ENCODE measurements at regions not wholly inside any gene's neighbourhood (a gene's known extent, or its start where the extent isn't known, plus 50 kb on each side); places are given as distances from the start of the nearest gene placed in this dataset.

DNA sequence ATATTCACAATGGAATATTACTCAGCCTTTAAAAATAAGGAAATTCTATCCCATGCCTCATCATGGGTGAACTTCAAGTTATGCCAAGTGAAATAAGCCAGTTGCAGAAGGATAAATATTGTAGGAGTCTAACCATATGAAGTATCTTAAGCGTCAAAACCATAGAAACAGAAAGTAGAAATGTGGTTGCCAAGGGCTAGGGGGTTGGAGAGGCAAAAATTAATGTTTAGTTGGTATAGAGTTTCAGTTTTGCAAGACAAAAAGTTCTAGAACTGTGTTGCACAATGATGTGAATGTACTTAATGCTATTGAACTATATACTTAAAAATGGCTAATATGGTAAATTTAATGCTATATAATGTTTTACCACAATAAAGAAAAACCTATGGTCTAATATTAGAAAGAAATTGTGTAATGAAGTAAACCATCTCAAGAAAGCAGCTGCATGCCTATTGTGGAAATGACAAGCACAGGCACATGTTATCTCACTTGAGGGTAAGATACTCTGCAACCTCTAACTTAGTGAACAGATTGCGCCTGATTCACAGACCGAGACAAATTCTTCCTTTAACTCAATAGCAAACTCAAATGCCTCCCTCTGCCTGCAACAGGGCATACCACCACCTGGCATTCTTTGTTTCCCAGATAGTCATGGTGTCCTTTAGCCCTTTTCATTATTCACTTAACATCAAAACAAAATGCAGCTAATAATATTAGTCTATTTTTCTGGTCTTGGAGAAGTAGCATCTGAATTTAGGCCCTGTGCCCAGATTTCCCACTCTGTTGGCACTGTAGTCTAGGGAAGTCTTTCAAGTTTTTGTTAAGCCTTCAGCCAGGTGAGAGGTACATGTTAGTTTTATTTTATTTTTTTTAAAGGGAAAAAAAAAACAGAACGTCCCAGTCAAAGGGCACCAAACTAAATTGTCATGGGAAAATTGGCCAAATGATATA is 80.2 kb upstream of the ACP3 start:
- TF ChIP-seq, protein P1, sequence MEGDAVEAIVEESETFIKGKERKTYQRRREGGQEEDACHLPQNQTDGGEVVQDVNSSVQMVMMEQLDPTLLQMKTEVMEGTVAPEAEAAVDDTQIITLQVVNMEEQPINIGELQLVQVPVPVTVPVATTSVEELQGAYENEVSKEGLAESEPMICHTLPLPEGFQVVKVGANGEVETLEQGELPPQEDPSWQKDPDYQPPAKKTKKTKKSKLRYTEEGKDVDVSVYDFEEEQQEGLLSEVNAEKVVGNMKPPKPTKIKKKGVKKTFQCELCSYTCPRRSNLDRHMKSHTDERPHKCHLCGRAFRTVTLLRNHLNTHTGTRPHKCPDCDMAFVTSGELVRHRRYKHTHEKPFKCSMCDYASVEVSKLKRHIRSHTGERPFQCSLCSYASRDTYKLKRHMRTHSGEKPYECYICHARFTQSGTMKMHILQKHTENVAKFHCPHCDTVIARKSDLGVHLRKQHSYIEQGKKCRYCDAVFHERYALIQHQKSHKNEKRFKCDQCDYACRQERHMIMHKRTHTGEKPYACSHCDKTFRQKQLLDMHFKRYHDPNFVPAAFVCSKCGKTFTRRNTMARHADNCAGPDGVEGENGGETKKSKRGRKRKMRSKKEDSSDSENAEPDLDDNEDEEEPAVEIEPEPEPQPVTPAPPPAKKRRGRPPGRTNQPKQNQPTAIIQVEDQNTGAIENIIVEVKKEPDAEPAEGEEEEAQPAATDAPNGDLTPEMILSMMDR (IDR thresholded peaks at IDR 0.05; ENCODE audit: partially characterized antibody, unreplicated experiment), result no peak
- no peak for DNase-seq
- Mint-ChIP-seq H3K9me3 (ENCODE audit: unreplicated experiment) (no peaks in the 10 kb centered on the region), H3K27ac (ENCODE audit: unreplicated experiment) (no peak overlapping the region), H3K4me1 (ENCODE audit: low read depth, unreplicated experiment) (no peaks in the 10 kb centered on the region), H3K36me3 (ENCODE audit: unreplicated experiment) (no peaks in the 10 kb centered on the region), H3K27me3 (ENCODE audit: unreplicated experiment) (no peaks in the 10 kb centered on the region), H3K4me3 (ENCODE audit: unreplicated experiment) (no peak overlapping the region)

DNA sequence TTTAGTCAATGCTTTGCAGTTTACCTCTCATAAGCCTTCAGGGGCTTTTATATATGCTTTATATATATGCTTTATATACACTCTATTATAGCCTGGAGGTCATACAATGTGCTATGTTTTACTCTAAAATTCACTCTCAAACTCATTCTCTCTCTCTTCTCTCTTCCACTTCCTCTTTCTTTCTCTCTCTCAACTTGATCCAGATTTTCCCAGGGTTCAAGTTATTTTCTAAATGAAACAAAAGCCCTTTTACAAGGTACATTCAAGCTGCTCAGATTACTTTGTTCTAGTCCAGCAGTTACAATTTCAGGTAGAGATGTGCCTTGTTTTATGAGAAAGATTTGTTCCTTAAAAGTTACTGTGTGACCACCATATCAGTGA is 79.6 kb upstream of the ACP3 start:
- Mint-ChIP-seq H3K27me3 (ENCODE audit: unreplicated experiment) (no peaks in the 10 kb centered on the region), H3K36me3 (ENCODE audit: unreplicated experiment) (no peaks in the 10 kb centered on the region), H3K9me3 (ENCODE audit: unreplicated experiment) (no peaks in the 10 kb centered on the region), H3K27ac (ENCODE audit: unreplicated experiment) (no peak overlapping the region), H3K4me1 (ENCODE audit: low read depth, unreplicated experiment) (no peaks in the 10 kb centered on the region), H3K4me3 (ENCODE audit: unreplicated experiment) (no peak overlapping the region)
- TF ChIP-seq, protein P1 (IDR thresholded peaks at IDR 0.05; ENCODE audit: partially characterized antibody, unreplicated experiment), result no peak
- no peak for DNase-seq

DNA sequence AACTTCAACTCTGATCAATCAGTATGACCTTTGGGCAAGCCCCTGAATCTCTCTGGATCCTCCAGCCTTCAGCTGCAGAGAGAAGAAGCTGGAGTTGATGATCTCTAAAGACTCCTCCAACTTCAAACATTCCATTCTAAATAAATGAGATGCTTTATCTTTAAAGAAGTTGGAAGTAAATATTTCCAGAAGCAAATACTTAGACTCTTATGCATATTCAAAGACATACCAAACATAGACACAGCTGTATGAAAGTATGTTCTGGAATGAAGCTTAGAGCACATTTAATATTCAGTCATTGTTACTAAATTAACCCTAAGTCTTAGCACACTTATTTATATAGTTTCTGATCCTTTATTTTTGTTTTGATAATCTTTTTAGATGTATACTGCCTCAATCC is 77.6 kb upstream of the ACP3 start:
- Mint-ChIP-seq H3K4me3 (ENCODE audit: unreplicated experiment) (no peak overlapping the region), H3K9me3 (ENCODE audit: unreplicated experiment) (no peaks in the 10 kb centered on the region), H3K36me3 (ENCODE audit: unreplicated experiment) (no peaks in the 10 kb centered on the region), H3K4me1 (ENCODE audit: low read depth, unreplicated experiment) (no peaks in the 10 kb centered on the region), H3K27me3 (ENCODE audit: unreplicated experiment) (no peaks in the 10 kb centered on the region), H3K27ac (ENCODE audit: unreplicated experiment) (no peak overlapping the region)
- TF ChIP-seq, protein P1 (IDR thresholded peaks at IDR 0.05; ENCODE audit: partially characterized antibody, unreplicated experiment), result no peak
- DNase-seq, result no peak

DNA sequence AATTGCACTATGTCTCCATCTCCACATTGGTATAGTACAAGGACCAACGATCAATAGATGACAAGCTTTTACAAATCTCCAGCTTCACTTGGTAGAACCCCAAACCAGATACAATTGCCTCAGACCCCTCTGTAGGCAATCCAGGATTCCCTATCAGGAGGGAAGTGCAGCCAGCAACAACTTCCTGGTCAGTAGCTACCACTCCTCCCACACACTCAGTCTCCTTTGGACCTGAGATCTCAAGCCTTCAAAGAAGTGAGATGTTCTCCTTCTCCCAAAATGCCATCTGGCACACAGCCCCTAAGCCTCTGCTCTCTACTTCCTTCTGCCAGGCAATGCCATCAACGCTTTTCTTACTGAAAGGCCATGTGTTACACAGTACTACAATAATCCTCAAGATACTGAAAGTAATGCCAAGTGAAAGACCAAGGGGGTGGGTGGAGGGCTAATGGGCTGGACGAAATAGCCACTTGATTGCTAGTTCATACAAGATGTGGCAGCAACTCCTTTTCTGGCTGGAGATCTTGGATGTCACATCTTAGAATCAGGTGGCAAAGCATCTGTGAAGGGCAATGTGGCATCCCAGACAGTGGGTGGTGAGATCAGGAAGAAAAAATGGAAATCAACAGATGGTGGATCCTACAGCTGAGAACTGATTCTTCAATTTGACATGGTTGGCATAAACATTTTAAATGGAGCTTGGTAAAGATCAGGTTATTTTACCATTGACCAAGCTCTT is 75.3 kb upstream of the ACP3 start:
- H3K27ac Mint-ChIP-seq (ENCODE audit: unreplicated experiment), result no peak overlapping the region
- H3K4me1 Mint-ChIP-seq (ENCODE audit: low read depth, unreplicated experiment), result no peaks in the 10 kb centered on the region
- no peak for DNase-seq
- no peaks in the 10 kb centered on the region for H3K36me3 Mint-ChIP-seq (ENCODE audit: unreplicated experiment)
- TF ChIP-seq, protein P1 (IDR thresholded peaks at IDR 0.05; ENCODE audit: partially characterized antibody, unreplicated experiment), result no peak
- H3K4me3 Mint-ChIP-seq (ENCODE audit: unreplicated experiment), result no peak overlapping the region
- H3K27me3 Mint-ChIP-seq (ENCODE audit: unreplicated experiment), result no peaks in the 10 kb centered on the region
- no peaks in the 10 kb centered on the region for H3K9me3 Mint-ChIP-seq (ENCODE audit: unreplicated experiment)

DNA sequence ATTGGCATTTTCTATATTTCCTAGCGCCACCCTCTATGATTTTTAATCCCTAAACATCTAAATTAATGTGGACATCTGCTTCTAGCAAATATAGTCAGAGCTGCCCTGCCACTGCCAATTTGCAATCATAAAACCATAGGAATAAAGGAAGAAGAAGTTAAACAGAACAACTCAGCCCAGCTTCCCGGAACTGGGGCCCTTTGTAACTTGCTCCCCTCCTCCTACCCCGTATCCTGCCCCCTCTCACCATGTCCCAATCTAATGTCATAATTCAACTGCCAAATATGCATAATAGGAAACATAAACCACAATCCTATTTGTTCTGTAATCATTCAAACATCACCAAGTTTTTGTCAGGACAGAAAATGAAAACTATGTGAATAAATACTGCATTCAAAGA is 74.4 kb upstream of the ACP3 start:
- no peaks in the 10 kb centered on the region for H3K9me3 Mint-ChIP-seq (ENCODE audit: unreplicated experiment)
- no peaks in the 10 kb centered on the region for H3K27me3 Mint-ChIP-seq (ENCODE audit: unreplicated experiment)
- no peaks in the 10 kb centered on the region for H3K36me3 Mint-ChIP-seq (ENCODE audit: unreplicated experiment)
- TF ChIP-seq, protein P1 (IDR thresholded peaks at IDR 0.05; ENCODE audit: partially characterized antibody, unreplicated experiment), result no peak
- no peak overlapping the region for H3K27ac Mint-ChIP-seq (ENCODE audit: unreplicated experiment)
- no peak overlapping the region for H3K4me3 Mint-ChIP-seq (ENCODE audit: unreplicated experiment)
- no peaks in the 10 kb centered on the region for H3K4me1 Mint-ChIP-seq (ENCODE audit: low read depth, unreplicated experiment)
- DNase-seq, result no peak

Measured in glutamatergic neuron (in vitro differentiated cells).